GM19395 (cell line): ENCODE measurements at regions not wholly inside any gene's neighbourhood (a gene's known extent, or its start where the extent isn't known, plus 50 kb on each side); places are given as distances from the start of the nearest gene placed in this dataset.

ENCODE experiments used
- ATAC-seq: cut with Tn5 transposase; IDR thresholded peaks from one replicate; pipeline ENCODE4 v1.9.1; 2021; ENCODE audit warnings: mild to moderate bottlenecking, moderate library complexity; ENCODE audit not compliant: unreplicated experiment

- ATAC-seq = no peak
Observed at GRCh38 chr7:113825832-113826231, 93.0 kb downstream of the PPP1R3A start.

- ATAC-seq = no peak
Observed at GRCh38 chr7:113824117-113824823, 94.5 kb downstream of the PPP1R3A start.

DNA sequence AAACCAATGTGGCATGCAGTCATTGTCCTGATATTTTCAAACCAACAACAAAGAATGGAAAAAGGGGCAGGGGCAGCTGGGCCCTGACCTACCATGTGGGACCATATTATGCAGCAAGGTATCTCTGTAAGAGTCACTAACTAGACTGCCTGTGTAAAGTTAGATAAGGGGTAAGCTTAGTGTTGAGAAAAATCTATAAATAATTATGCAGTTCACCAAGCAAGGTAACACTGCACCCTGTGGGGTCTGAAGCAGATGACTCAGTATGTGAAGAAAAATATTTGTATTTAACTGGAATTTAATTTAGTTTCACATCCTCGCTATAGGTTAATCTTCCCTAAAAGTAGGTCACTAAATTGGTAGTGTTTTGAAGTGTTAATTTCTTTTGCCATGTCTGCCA is 99.3 kb downstream of the PPP1R3A start:
- no peak for ATAC-seq

DNA sequence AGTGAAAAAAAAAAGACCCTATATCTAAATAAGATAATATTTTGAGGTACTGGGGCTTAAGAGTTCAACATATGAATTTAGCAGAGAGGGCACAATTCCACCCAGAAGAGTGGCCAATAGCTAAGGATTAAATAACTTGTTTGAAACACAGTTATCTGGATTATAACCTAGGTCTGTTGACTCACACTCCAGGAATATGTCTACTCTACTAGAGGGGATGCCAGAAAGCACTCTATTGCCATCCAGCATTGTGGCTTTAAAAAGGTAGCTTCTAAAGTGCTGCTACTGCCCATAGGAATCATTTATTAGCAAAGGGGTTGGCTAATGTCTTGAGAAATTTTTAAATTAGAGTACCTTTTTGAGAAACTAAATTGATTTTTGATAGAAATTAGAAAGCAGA is 102.2 kb downstream of the PPP1R3A start:
- ATAC-seq = no peak

GRCh38 chr7:113813471-113813870 is 105.3 kb downstream of the PPP1R3A start:
- no peak for ATAC-seq

DNA sequence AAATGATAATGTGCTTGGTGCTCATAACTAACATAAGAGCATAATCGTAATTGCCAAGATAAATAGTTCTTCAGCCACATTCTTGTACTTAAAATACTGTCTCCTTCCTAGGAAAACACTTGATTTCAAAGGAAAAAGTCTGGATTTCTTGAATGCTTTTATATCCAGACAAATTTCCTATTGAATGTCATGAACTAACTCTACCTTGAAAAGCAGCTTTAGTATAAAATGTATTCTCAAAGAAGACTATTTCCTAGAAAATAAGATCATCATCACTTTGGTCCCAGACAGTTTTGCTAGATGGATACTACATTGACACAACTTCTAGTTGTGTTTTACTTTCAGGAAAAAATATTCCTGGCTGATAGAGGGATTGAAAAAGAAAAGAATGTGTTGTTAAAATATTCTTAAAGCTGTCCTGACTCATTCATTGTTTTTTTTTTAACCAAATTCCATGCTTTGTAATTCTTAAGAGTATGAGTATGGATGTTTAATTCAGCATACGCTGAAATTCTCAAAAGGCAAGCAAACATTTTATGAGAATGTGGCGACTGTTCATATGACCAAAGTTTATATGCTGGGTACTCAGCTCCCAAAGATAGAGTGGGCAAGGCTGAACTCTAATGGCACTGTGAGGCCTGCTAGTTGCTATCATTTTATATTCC is 106.1 kb downstream of the PPP1R3A start:
- no peak for ATAC-seq

DNA sequence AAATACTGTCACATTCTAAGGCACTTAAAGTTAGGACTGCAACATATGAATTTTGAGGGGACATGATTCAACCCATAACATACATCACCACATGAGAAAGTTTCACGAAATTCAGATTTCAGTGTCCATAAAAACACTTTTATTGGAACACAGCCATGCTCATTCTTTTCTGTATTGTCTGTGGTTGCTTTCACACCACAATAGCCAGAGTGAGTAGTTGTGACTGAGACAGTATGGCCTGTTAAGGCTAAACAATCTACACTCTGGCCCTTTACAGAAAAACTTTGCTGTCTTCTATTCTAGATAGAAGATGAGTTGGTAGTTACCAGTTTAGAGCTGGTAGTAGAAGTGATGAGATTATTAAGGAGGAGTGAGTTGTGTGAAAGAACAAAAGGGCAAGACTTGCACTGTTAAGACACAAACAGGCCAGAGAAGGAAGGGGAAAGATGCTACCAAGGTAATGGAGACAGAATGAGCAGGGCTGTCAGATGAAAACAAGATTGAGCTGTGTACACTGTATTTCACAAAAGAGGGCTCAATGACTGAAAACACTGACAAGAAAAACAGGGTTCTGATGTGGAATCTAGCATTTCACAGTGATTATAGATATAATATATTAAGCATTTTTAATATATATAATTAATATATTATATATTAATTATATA is 108.6 kb downstream of the PPP1R3A start:
- no peak for ATAC-seq

DNA sequence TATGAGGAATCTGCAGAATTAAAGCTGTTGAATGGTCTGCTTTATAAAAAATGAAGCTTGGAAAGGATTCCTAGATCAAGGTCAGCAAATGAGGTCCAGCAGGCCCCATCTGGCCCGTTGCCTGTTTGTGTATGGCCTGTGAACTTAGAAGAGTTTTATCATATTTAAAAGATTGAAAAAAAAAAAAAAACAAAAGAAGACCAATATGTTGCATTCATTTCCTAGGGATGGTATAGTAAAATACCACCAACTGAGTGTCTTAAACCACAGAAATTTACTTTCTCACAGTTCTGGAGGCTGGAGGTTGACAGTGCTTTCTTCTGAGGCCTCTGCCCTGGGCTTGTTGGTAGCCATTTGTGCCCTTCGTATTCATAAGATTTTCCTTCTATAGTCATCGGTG is 109.2 kb downstream of the PPP1R3A start:
- ATAC-seq = no peak

- no peak for ATAC-seq
Observed at GRCh38 chr7:113806633-113807327, 112.0 kb downstream of the PPP1R3A start.

- no peak for ATAC-seq
Observed at GRCh38 chr7:113805976-113806375, 112.8 kb downstream of the PPP1R3A start.

GRCh38 chr7:113804475-113805095 is 114.2 kb downstream of the PPP1R3A start:
- ATAC-seq = no peak

- no peak for ATAC-seq
Observed at GRCh38 chr7:113801751-113802150, 117.1 kb downstream of the PPP1R3A start.

- ATAC-seq = no peak
Observed at GRCh38 chr7:113800826-113801225, 118.0 kb downstream of the PPP1R3A start.

GRCh38 chr7:113799896-113800295 is 118.9 kb downstream of the PPP1R3A start:
- peak; percentile 99 for ATAC-seq

- ATAC-seq = no peak
Observed at GRCh38 chr7:113797420-113798010, 121.3 kb downstream of the PPP1R3A start.

- no peak for ATAC-seq
Observed at GRCh38 chr7:113796557-113796956, 122.3 kb downstream of the PPP1R3A start.

DNA sequence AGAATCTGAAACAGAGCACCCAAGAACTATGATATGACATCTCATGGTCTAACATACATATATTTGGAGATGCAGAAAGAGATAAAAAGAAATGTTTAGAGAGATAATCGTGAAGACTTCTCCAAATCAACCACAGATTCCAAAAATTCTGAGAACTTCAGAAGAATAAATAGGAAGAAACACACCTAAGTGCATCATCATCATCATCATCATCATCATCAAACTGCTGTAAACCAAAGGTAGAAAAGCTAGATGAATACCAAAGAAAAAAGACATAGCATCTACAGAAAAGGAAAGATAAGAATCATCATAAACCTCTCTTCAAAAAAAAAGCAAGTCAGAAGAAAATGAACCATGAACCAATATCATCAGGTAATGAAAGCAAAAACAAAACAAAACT is 124.2 kb downstream of the PPP1R3A start:
- ATAC-seq = no peak

- ATAC-seq = no peak
Observed at GRCh38 chr7:113793171-113793570, 125.6 kb downstream of the PPP1R3A start.

- no peak for ATAC-seq
Observed at GRCh38 chr7:113790025-113790424, 128.8 kb downstream of the PPP1R3A start.

- no peak for ATAC-seq
Observed at GRCh38 chr7:113787106-113787505, 131.7 kb downstream of the PPP1R3A start.

DNA sequence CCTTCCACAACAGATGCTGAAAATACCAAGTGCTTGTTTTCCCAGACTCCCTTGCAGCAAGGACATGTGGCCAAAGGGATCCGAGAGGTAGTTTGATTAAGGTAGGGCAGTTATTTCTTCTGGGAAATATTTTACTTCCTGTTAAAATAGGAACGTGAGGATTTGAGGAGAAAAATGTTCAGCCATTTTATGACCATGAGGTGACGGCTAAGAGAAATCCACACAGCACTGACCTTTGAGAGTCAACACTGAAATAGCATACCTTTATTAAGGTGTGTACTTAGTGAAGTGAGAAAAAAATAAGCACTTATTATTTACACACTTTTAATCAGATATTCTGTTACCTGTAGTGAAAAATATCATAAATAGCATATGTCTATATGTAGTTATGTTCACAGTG is 133.9 kb downstream of the PPP1R3A start:
- ATAC-seq = no peak
